ENCODE measurements at regions not wholly inside any gene's neighbourhood (a gene's known extent, or its start where the extent isn't known, plus 50 kb on each side); places are given as distances from the start of the nearest gene placed in this dataset.

- in situ Hi-C loops (cut with MboI; ENCODE audit: low pct_unique_long_range_greater_than_20kb, low sequenced_read_pairs, unreplicated experiment): no loop called here
- no peak for DNase-seq (ENCODE audit: low spot score)
- no peak for TF ChIP-seq CTCF (IDR thresholded peaks at IDR 0.05; ENCODE audit: extremely low read depth, insufficient read depth, missing control alignments)
Observed at GRCh38 chr4:145287351-145287750, 107.0 kb upstream of the OTUD4 start.

GRCh38 chr4:145285928-145286327 lies 105.5 kb upstream of the OTUD4 start:
- DNase-seq (ENCODE audit: low spot score): no peak
- in situ Hi-C loops (cut with MboI; ENCODE audit: low pct_unique_long_range_greater_than_20kb, low sequenced_read_pairs, unreplicated experiment): no loop called here
- TF ChIP-seq CTCF (IDR thresholded peaks at IDR 0.05; ENCODE audit: extremely low read depth, insufficient read depth, missing control alignments): no peak

- no peak for TF ChIP-seq CTCF (IDR thresholded peaks at IDR 0.05; ENCODE audit: extremely low read depth, insufficient read depth, missing control alignments)
- DNase-seq (ENCODE audit: low spot score): no peak
- in situ Hi-C loops (cut with MboI; ENCODE audit: low pct_unique_long_range_greater_than_20kb, low sequenced_read_pairs, unreplicated experiment): no loop called here
Observed at GRCh38 chr4:145283909-145284308, 103.5 kb upstream of the OTUD4 start.

GRCh38 chr4:145281951-145282350 lies 101.6 kb upstream of the OTUD4 start:
- TF ChIP-seq CTCF (IDR thresholded peaks at IDR 0.05; ENCODE audit: extremely low read depth, insufficient read depth, missing control alignments): no peak
- no peak for DNase-seq (ENCODE audit: low spot score)
- in situ Hi-C loops (cut with MboI; ENCODE audit: low pct_unique_long_range_greater_than_20kb, low sequenced_read_pairs, unreplicated experiment): no loop called here

- TF ChIP-seq CTCF (IDR thresholded peaks at IDR 0.05; ENCODE audit: extremely low read depth, insufficient read depth, missing control alignments): no peak
- in situ Hi-C loops (cut with MboI; ENCODE audit: low pct_unique_long_range_greater_than_20kb, low sequenced_read_pairs, unreplicated experiment): no loop called here
- DNase-seq (ENCODE audit: low spot score): no peak
Observed at GRCh38 chr4:145281224-145281623, 100.8 kb upstream of the OTUD4 start.

GRCh38 chr4:145280541-145280940 lies 100.2 kb upstream of the OTUD4 start:
- no peak for TF ChIP-seq CTCF (IDR thresholded peaks at IDR 0.05; ENCODE audit: extremely low read depth, insufficient read depth, missing control alignments)
- in situ Hi-C loops (cut with MboI; ENCODE audit: low pct_unique_long_range_greater_than_20kb, low sequenced_read_pairs, unreplicated experiment): no loop called here
- DNase-seq (ENCODE audit: low spot score): peak; percentile 21
